ENCODE measurements at regions not wholly inside any gene's neighbourhood (a gene's known extent, or its start where the extent isn't known, plus 50 kb on each side); places are given as distances from the start of the nearest gene placed in this dataset.
"Not testable (repeated sequence)": the region's sequence is repeated elsewhere in the genome, so short reads cannot be mapped to it uniquely, and the experiment has no call there.

DNA sequence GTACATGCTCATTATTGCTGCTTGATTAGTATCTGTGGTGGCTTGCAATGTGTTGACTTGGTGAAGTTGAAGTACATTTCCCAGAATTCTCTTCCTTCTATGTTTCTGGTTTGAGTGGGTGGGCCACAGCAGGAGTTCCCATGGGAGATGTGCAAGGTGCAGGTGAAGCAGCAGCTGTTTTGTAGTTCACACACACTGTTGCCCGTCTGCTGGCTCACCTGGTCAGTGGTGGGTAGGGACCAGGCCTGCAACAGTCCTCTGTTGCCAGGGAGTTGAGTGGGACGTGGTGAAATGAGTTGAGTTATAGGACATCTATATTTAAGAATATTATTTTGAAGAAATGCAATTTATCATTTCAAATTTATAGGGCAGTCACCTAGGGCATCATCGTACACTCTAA, 417.4 kb downstream of the TMEM135 start:
- no peak for TF ChIP-seq CTCF (IDR thresholded peaks at IDR 0.05; ENCODE audit: insufficient read depth, low read depth, low read length, missing control alignments)
- no peak overlapping the region for H3K4me3 ChIP-seq (ENCODE audit: low read length)
- no peak for DNase-seq (ENCODE audit: low read depth)

- TF ChIP-seq CTCF (IDR thresholded peaks at IDR 0.05; ENCODE audit: insufficient read depth, low read depth, low read length, missing control alignments) = no peak
These were observed 416.5 kb downstream of the TMEM135 start for GRCh38 chr11:87454241-87454640.

GRCh38 chr11:87453531-87454089, 415.9 kb downstream of the TMEM135 start:
- no peak for DNase-seq (ENCODE audit: low read depth)
- H3K4me3 ChIP-seq (ENCODE audit: low read length) = no peak overlapping the region
- no peak for TF ChIP-seq CTCF (IDR thresholded peaks at IDR 0.05; ENCODE audit: insufficient read depth, low read depth, low read length, missing control alignments)

More at GRCh38 chr11:87454241-87454640, 416.5 kb downstream of the TMEM135 start:
- H3K4me3 ChIP-seq (ENCODE audit: low read length) = no peak overlapping the region
- peak; percentile 5 for DNase-seq (ENCODE audit: low read depth)

GRCh38 chr11:87452025-87452424, 414.3 kb downstream of the TMEM135 start:
- not testable (repeated sequence) for DNase-seq (ENCODE audit: low read depth); H3K4me3 ChIP-seq (ENCODE audit: low read length)

DNA sequence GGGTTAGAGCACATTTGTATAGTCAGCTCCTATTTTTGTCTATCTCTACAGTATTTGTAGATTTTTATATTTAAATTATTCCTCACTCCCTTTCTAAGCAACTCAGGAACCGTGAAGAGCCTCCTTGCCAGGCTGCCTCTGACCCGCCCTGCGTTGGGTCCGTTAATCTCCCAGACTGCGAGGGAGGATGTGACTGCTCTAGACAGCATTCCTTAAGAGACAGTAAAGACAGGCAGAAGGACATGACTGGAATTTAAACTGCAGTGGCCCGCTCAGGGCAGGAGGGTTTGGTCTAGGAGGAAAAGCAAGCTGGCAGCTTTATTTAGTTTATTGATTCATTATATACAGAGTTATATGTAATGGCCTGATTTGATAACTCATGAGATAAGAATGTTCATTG, 413.7 kb downstream of the TMEM135 start:
- H3K4me3 ChIP-seq (ENCODE audit: low read length) = no peak overlapping the region
- no peak for DNase-seq (ENCODE audit: low read depth)
- no peak for TF ChIP-seq CTCF (IDR thresholded peaks at IDR 0.05; ENCODE audit: insufficient read depth, low read depth, low read length, missing control alignments)

DNA sequence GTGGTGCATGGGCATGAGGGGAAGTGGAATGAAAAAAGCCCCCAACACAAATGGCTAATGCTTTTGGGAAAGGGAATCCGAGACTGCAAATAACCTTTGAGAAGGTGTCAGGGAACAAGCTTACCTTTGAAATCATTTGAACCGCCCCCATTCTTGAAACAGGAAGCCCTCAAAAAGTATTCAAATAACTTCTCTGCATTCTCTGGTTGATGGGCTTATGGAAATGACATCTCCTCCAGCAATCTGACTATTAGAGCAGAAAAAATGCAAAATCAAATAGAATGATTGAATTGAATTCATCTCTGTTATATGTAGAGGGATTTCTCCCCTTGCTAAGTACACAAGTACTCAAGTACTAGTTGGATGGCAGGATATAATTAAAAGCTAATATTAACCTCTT, 409.9 kb downstream of the TMEM135 start:
- TF ChIP-seq CTCF (IDR thresholded peaks at IDR 0.05; ENCODE audit: insufficient read depth, low read depth, low read length, missing control alignments) = no peak
- H3K4me3 ChIP-seq (ENCODE audit: low read length) = no peak overlapping the region
- no peak for DNase-seq (ENCODE audit: low read depth)

- no peak overlapping the region for H3K4me3 ChIP-seq (ENCODE audit: low read length)
- TF ChIP-seq CTCF (IDR thresholded peaks at IDR 0.05; ENCODE audit: insufficient read depth, low read depth, low read length, missing control alignments) = no peak
- DNase-seq (ENCODE audit: low read depth) = no peak
These were observed 407.3 kb downstream of the TMEM135 start for GRCh38 chr11:87444993-87445392.
